Neutrophil (primary cell): ENCODE measurements at regions not wholly inside any gene's neighbourhood (a gene's known extent, or its start where the extent isn't known, plus 50 kb on each side); places are given as distances from the start of the nearest gene placed in this dataset.
"Not testable (repeated sequence)": the region's sequence is repeated elsewhere in the genome, so short reads cannot be mapped to it uniquely, and the experiment has no call there.

Experiments used
- H3K27ac ChIP-seq: fragments of 200-600 bp; sonication (generic); 2 replicates; pipeline ENCODE4 v1.5.1; 2016; ENCODE audit warnings: mild to moderate bottlenecking, moderate library complexity
- H3K27me3 ChIP-seq: fragments of 200-600 bp; sonication (generic); 2 replicates; pipeline ENCODE4 v1.6.0; 2016; ENCODE audit warnings: mild to moderate bottlenecking
- H3K36me3 ChIP-seq: fragments of 200-600 bp; sonication (generic); 2 replicates; pipeline ENCODE4 v1.5.1; 2017
- H3K4me1 ChIP-seq, 2 experiments: fragments of 200-600 bp in 1 of 2; sonication (generic) in 1 of 2; 1 replicate in 1 of 2; 2 replicates in 1 of 2; pipeline versions ENCODE4 v1.5.1 to v1.6.1; 2013 to 2016; ENCODE audit warnings: low read depth in 1 of 2, low read length in 1 of 2, mild to moderate bottlenecking in 1 of 2, moderate library complexity in 1 of 2; ENCODE audit not compliant: control insufficient read depth in 1 of 2, insufficient read depth in 1 of 2
- H3K4me3 ChIP-seq, 2 experiments: fragments of 200-600 bp in 1 of 2; sonication (generic) in 1 of 2; 1 replicate in 1 of 2; 2 replicates in 1 of 2; pipeline ENCODE4 v1.5.1; 2013 to 2016; ENCODE audit warnings: low read depth in 1 of 2, low read length in 1 of 2, mild to moderate bottlenecking in 1 of 2, moderate library complexity in 1 of 2
- H3K9me3 ChIP-seq: fragments of 200-600 bp; sonication (generic); 2 replicates; pipeline ENCODE4 v1.5.1; 2016
- TF ChIP-seq, protein P1 (sequence below): fragments of 200-600 bp; sonication (generic); IDR thresholded peaks from 2 replicates; pipeline ENCODE4 v1.5.1; 2016; ENCODE audit warnings: antibody characterized with exemption

- H3K4me3 ChIP-seq = no peak overlapping the region
- H3K27ac ChIP-seq = no peak overlapping the region
- H3K27me3 ChIP-seq = no peaks in the 10 kb centered on the region
- no peaks in the 10 kb centered on the region for H3K4me1 ChIP-seq
- no peaks in the 10 kb centered on the region for H3K36me3 ChIP-seq
- H3K9me3 ChIP-seq = no peaks in the 10 kb centered on the region
- TF ChIP-seq, protein P1, sequence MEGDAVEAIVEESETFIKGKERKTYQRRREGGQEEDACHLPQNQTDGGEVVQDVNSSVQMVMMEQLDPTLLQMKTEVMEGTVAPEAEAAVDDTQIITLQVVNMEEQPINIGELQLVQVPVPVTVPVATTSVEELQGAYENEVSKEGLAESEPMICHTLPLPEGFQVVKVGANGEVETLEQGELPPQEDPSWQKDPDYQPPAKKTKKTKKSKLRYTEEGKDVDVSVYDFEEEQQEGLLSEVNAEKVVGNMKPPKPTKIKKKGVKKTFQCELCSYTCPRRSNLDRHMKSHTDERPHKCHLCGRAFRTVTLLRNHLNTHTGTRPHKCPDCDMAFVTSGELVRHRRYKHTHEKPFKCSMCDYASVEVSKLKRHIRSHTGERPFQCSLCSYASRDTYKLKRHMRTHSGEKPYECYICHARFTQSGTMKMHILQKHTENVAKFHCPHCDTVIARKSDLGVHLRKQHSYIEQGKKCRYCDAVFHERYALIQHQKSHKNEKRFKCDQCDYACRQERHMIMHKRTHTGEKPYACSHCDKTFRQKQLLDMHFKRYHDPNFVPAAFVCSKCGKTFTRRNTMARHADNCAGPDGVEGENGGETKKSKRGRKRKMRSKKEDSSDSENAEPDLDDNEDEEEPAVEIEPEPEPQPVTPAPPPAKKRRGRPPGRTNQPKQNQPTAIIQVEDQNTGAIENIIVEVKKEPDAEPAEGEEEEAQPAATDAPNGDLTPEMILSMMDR = no peak
Observed at GRCh38 chr9:22970434-22970975, 523.9 kb downstream of the DMRTA1 start.

- Histone ChIP-seq H3K27me3 (no peaks in the 10 kb centered on the region), H3K9me3 (no peaks in the 10 kb centered on the region), H3K4me3 (no peak overlapping the region), H3K27ac (no peak overlapping the region), H3K4me1 (no peaks in the 10 kb centered on the region), H3K36me3 (no peaks in the 10 kb centered on the region)
- TF ChIP-seq, protein P1 = no peak
Observed at GRCh38 chr9:22975951-22976350, 529.3 kb downstream of the DMRTA1 start.

DNA sequence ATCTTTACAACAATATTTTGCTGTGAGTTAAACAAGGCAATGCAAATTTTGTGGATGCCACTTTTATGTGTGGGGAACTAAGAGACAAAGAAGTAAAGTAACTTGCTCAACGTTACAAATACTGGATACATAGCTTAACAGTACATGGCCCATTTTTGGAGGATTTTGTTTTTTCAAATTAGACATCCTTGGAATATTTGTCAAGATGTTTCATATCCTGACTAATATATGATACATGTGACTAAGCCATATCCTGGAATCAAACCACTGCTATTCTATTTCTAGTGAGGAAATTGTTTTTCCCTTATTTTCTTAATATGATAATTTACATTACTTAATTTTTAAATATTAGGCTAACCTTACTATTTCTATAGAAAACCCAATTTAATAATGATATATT lies 529.8 kb downstream of the DMRTA1 start:
- Histone ChIP-seq H3K4me3 (no peak overlapping the region), H3K9me3 (no peaks in the 10 kb centered on the region), H3K27ac (no peak overlapping the region), H3K4me1 (no peaks in the 10 kb centered on the region), H3K27me3 (no peaks in the 10 kb centered on the region), H3K36me3 (no peaks in the 10 kb centered on the region)
- TF ChIP-seq, protein P1 = no peak

DNA sequence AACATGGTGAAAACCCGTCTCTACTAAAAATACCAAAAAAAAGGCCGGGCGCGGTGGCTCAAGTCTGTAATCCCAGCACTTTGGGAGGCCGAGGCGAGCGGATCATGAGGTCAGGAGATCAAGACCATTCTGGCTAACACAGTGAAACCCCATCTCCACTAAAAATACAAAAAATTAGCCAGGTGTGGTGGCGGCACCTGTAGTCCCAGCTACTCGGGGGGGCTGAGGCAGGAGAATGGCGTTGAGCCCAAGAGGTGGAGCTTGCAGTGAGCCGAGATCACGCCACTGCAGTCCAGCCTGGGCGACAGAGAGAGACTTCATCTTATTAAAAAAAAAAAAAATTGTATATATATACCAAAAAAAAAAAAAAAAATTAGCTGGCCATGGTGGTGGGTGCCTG lies 533.8 kb downstream of the DMRTA1 start:
- not testable (repeated sequence) for H3K27ac ChIP-seq, H3K4me1 ChIP-seq, H3K9me3 ChIP-seq, H3K27me3 ChIP-seq, H3K36me3 ChIP-seq, H3K4me3 ChIP-seq

GRCh38 chr9:22986556-22986955 lies 539.9 kb downstream of the DMRTA1 start:
- no peaks in the 10 kb centered on the region for H3K27me3 ChIP-seq
- TF ChIP-seq, protein P1 = no peak
- no peak overlapping the region for H3K4me3 ChIP-seq
- no peaks in the 10 kb centered on the region for H3K4me1 ChIP-seq
- H3K9me3 ChIP-seq = no peaks in the 10 kb centered on the region
- no peak overlapping the region for H3K27ac ChIP-seq
- no peaks in the 10 kb centered on the region for H3K36me3 ChIP-seq

DNA sequence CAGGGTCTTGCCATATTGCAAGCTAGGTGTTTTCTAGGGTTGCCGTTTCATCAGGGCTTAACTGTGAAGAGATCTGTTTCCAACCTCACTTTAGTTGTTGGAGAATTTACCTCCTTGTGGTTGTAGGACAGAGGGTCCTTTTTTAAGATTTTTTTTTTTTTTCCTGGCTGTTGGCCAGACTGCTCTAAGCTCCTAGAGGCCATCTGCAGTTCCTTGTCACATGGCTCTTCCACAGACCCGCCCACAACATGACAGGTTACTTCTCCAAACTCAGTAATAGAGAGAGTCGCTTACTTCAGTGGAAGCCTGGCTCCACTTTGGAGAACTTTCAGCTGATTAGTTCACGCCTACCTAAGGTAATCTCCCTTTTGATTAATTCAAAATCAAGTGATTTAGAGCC lies 543.7 kb downstream of the DMRTA1 start:
- no peak overlapping the region for H3K4me3 ChIP-seq
- TF ChIP-seq, protein P1 = no peak
- H3K4me1 ChIP-seq = no peaks in the 10 kb centered on the region
- H3K9me3 ChIP-seq = no peaks in the 10 kb centered on the region
- no peaks in the 10 kb centered on the region for H3K36me3 ChIP-seq
- H3K27me3 ChIP-seq = no peaks in the 10 kb centered on the region
- no peak overlapping the region for H3K27ac ChIP-seq
